IMR-90 (cell line): ENCODE measurements at regions not wholly inside any gene's neighbourhood (a gene's known extent, or its start where the extent isn't known, plus 50 kb on each side); places are given as distances from the start of the nearest gene placed in this dataset.

Experiments
- ATAC-seq: fragments of 200-7000 bp; cut with Tn5 transposase; 2 replicates; pipeline ENCODE4 v1.9.1; 2020; ENCODE audit warnings: low read depth, mild to moderate bottlenecking, moderate library complexity
- BruUV-seq: library from RNA; stranded (reverse); fragments of 400-500 nt; replicated peaks from 2 replicates; lab custom pipeline; 2021; lab: Mats Ljungman, UMichigan
- CTCF ChIA-PET: fragments of 300-600 bp; formaldehyde crosslinking; extraction: SDS; loops from one replicate; lab custom pipeline; 2021; ENCODE audit warnings: antibody characterized with exemption; lab: Yijun Ruan, JAX
- POLR2A ChIA-PET: fragments of 300-600 bp; sonication (Branson Sonifier 250); formaldehyde crosslinking; loops from one replicate; lab custom pipeline; 2022; ENCODE audit warnings: antibody characterized with exemption; ENCODE audit not compliant: unreplicated experiment; lab: Charles Lee
- DNase-seq: peaks from one replicate; pipeline ENCODE4 v3.0.0; 2013
- H2AFZ ChIP-seq: replicated peaks from 2 replicates; pipeline ENCODE3; 2013; ENCODE audit warnings: low read length, mild to moderate bottlenecking; ENCODE audit not compliant: poor library complexity
- H2AK5ac ChIP-seq: 2 replicates; pipeline ENCODE4 v1.6.1; 2013; ENCODE audit warnings: low read depth, low read length, inconsistent platforms
- H2AK9ac ChIP-seq: replicated peaks from 2 replicates; pipeline ENCODE3; 2013; ENCODE audit warnings: mild to moderate bottlenecking, low read depth, low read length, moderate library complexity; ENCODE audit not compliant: poor library complexity
- H2BK120ac ChIP-seq: 2 replicates; pipeline ENCODE4 v1.6.1; 2013; ENCODE audit warnings: low read depth, low read length, inconsistent platforms
- H2BK15ac ChIP-seq: 3 replicates; pipeline ENCODE4 v1.6.1; 2013; ENCODE audit warnings: low read depth, low read length, inconsistent platforms
- H2BK20ac ChIP-seq: 2 replicates; pipeline ENCODE4 v1.6.1; 2013; ENCODE audit warnings: low read depth, mild to moderate bottlenecking, inconsistent platforms, low read length, moderate library complexity
- H2BK5ac ChIP-seq: 2 replicates; pipeline ENCODE4 v1.6.1; 2013; ENCODE audit warnings: mild to moderate bottlenecking, low read depth, low read length, inconsistent platforms; ENCODE audit not compliant: poor library complexity, severe bottlenecking
- H3K14ac ChIP-seq: replicated peaks from 2 replicates; pipeline ENCODE4 v1.6.1; 2013; ENCODE audit warnings: low read depth, low read length, inconsistent platforms
- H3K18ac ChIP-seq: 2 replicates; pipeline ENCODE4 v1.6.1; 2013; ENCODE audit warnings: low read depth, low read length, control low read depth
- H3K23ac ChIP-seq: 2 replicates; pipeline ENCODE4 v1.6.1; 2013; ENCODE audit warnings: low read depth, low read length, inconsistent platforms
- H3K27ac ChIP-seq: 2 replicates; pipeline ENCODE4 v1.5.1; 2013; ENCODE audit warnings: mild to moderate bottlenecking, control low read depth, low read length; ENCODE audit not compliant: insufficient read depth
- H3K27me3 ChIP-seq: 2 replicates; pipeline ENCODE4 v1.6.1; 2013; ENCODE audit warnings: low read length; ENCODE audit not compliant: control insufficient read depth, insufficient read depth
- H3K36me3 ChIP-seq: 2 replicates; pipeline ENCODE4 v1.6.1; 2013; ENCODE audit warnings: low read length, mixed read lengths; ENCODE audit not compliant: control insufficient read depth, insufficient read depth
- H3K4ac ChIP-seq: 2 replicates; pipeline ENCODE4 v1.6.1; 2013; ENCODE audit warnings: low read depth, low read length, inconsistent platforms
- H3K4me1 ChIP-seq: 2 replicates; pipeline ENCODE4 v1.6.1; 2013; ENCODE audit warnings: low read length, mixed read lengths; ENCODE audit not compliant: control insufficient read depth, insufficient read depth
- H3K4me2 ChIP-seq: 2 replicates; pipeline ENCODE4 v1.6.1; 2013; ENCODE audit warnings: low read depth, mild to moderate bottlenecking, control low read depth, low read length, moderate library complexity
- H3K4me3 ChIP-seq: 2 replicates; pipeline ENCODE4 v1.5.1; 2013; ENCODE audit warnings: low read depth, mild to moderate bottlenecking, control low read depth, low read length, moderate library complexity; ENCODE audit not compliant: insufficient read depth
- H3K56ac ChIP-seq: 2 replicates; pipeline ENCODE4 v1.6.1; 2013; ENCODE audit warnings: low read length, inconsistent platforms; ENCODE audit not compliant: insufficient read depth; ENCODE audit errors: extremely low read depth
- H3K79me1 ChIP-seq, 2 experiments: 2 replicates each; pipeline ENCODE4 v1.6.1; 2013; ENCODE audit warnings: low read length in 2 of 2, inconsistent platforms in 1 of 2, low read depth in 1 of 2
- H3K9ac ChIP-seq: 2 replicates; pipeline ENCODE4 v1.6.1; 2013; ENCODE audit warnings: low read depth, low read length, control low read depth
- H3K9me1 ChIP-seq: 2 replicates; pipeline ENCODE4 v1.6.1; 2013; ENCODE audit warnings: low read length, inconsistent platforms; ENCODE audit not compliant: insufficient read depth
- H3K9me3 ChIP-seq: 2 replicates; pipeline ENCODE4 v1.6.1; 2013; ENCODE audit warnings: low read length; ENCODE audit not compliant: control insufficient read depth, insufficient read depth
- H4K20me1 ChIP-seq: 2 replicates; pipeline ENCODE4 v1.6.1; 2013; ENCODE audit warnings: low read length, inconsistent platforms; ENCODE audit not compliant: insufficient read depth
- H4K5ac ChIP-seq: 2 replicates; pipeline ENCODE4 v1.6.1; 2013; ENCODE audit warnings: mild to moderate bottlenecking, low read depth, low read length, control low read depth
- H4K8ac ChIP-seq, 2 experiments: 2 replicates each; pipeline ENCODE4 v1.6.1; 2013; ENCODE audit warnings: low read depth in 2 of 2, low read length in 2 of 2, control low read depth in 1 of 2, inconsistent platforms in 1 of 2
- H4K91ac ChIP-seq: 2 replicates; pipeline ENCODE4 v1.6.1; 2013; ENCODE audit warnings: low read depth, low read length, inconsistent platforms; ENCODE audit not compliant: insufficient read depth
- CHD1 ChIP-seq: IDR thresholded peaks from 2 replicates; pipeline ENCODE4 v1.6.1; 2012; ENCODE audit warnings: low read depth, low read length, improper control_type of control experiment
- MAZ ChIP-seq: IDR thresholded peaks from 2 replicates; pipeline ENCODE4 v1.6.1; 2012; ENCODE audit warnings: low read depth, mild to moderate bottlenecking, low read length, improper control_type of control experiment, moderate library complexity, borderline replicate concordance
- POLR2A ChIP-seq: IDR thresholded peaks from 2 replicates; pipeline ENCODE4 v1.6.1; 2012; ENCODE audit warnings: mild to moderate bottlenecking, low read depth, low read length
- RAD21 ChIP-seq: IDR thresholded peaks from 2 replicates; pipeline ENCODE4 v1.6.1; 2012; ENCODE audit warnings: low read length, improper control_type of control experiment
- RCOR1 ChIP-seq: IDR thresholded peaks from 2 replicates; pipeline ENCODE4 v1.6.1; 2012; ENCODE audit warnings: mild to moderate bottlenecking, low read length, improper control_type of control experiment; ENCODE audit not compliant: insufficient replicate concordance
- RFX5 ChIP-seq: IDR thresholded peaks from 2 replicates; pipeline ENCODE4 v1.8.0; 2012; ENCODE audit warnings: low read depth, mild to moderate bottlenecking, low read length, moderate library complexity
- SMC3 ChIP-seq: fragments of 150-350 bp; IDR thresholded peaks from 2 replicates; pipeline ENCODE4 v1.6.1; 2016; ENCODE audit warnings: low read depth, mild to moderate bottlenecking, antibody characterized with exemption, low read length, moderate library complexity
- WGBS, 2 experiments: methylation state at CpG; one replicate each; pipeline versions ENCODE4 v1.1.5 to v1.1.7; 2013; ENCODE audit warnings: missing lambda C conversion rate in 2 of 2; ENCODE audit not compliant: insufficient read length in 1 of 2; ENCODE audit errors: extremely low coverage in 2 of 2; 5-methylcytosine and 5-hydroxymethylcytosine counted together
- dilution Hi-C: fragments of 300-500 bp; cut with HindIII; formaldehyde crosslinking; loops from one replicate; pipeline ENCODE4 v1.14.3; 2018; ENCODE audit warnings: low sequenced_read_pairs; ENCODE audit not compliant: unreplicated experiment
- in situ Hi-C: fragments of 300-500 bp; cut with MboI; formaldehyde crosslinking; loops from 3 replicates; pipeline ENCODE4 v1.14.3; 2019; ENCODE audit warnings: low sequenced_read_pairs, inconsistent platforms, mixed read lengths
- intact Hi-C: fragments of 100-400 bp; cut with micrococcal nuclease; formaldehyde crosslinking; loops from 2 replicates; pipeline ENCODE4 v1.10.0; 2022
- TF ChIP-seq, protein P1 (sequence below): fragments of 150-350 bp; IDR thresholded peaks from 2 replicates; pipeline ENCODE4 v1.6.1; 2016; ENCODE audit warnings: low read depth, mild to moderate bottlenecking, low read length, moderate library complexity, borderline replicate concordance
- TF ChIP-seq, protein P2 (sequence below): conservative IDR thresholded peaks from 2 replicates; pipeline ENCODE4 v1.5.1; 2012; ENCODE audit warnings: mild to moderate bottlenecking, low read depth, low read length, improper control_type of control experiment
- TF ChIP-seq, protein P3 (sequence below): fragments of 150-350 bp; IDR thresholded peaks from 2 replicates; pipeline ENCODE4 v1.6.1; 2017; ENCODE audit warnings: mild to moderate bottlenecking, antibody characterized with exemption, low read length, low read depth

DNA sequence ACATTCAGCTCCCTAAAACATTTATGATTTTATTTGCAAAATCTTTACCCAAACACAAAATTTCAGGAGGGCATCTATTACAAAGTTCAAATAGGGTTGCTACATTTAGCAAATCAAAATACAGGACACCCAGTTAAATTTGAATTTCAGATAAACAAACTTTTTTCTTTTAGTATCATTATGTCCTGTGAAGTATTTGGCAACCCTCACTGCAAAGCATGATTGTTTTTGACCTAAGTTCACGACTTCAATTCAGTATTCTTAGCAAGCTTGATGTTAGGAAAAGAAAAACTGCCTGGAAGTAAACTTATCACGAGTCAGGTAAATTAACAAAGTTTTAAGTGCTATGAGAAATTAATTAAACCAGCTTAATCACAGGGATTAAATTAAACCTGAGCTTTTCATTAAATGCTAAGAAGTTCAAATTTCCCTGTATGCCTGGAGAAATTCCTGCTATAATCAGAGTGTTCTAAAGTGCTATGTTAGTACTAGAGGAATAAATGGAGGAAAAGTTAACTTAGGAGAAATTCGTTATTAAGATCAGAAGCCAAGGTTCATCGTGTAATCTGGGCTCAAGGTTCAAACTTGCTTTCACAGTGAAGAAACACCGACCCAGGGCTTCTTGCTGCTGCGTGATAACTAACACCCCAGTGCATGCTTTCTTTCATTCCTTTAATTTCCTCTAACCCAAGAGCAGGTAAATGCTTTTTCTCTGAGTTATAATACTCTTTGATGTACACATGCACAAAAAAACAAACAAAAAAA, 298.1 kb downstream of the FOXO1 start:
- in situ Hi-C loops (no loop called here), intact Hi-C loops (no loop called here), dilution Hi-C loops (no loop called here)
- no peaks in the 10 kb centered on the region for H3K4me1 ChIP-seq
- no peak overlapping the region for H2BK120ac ChIP-seq
- H2AK5ac ChIP-seq: no peak overlapping the region
- H3K14ac ChIP-seq: no peak overlapping the region
- no peak overlapping the region for H3K4me2 ChIP-seq
- H2BK20ac ChIP-seq: no peak overlapping the region
- ATAC-seq (no peak), DNase-seq (no peak)
- H4K91ac ChIP-seq: no peak overlapping the region
- no peak overlapping the region for H3K56ac ChIP-seq
- no peak overlapping the region for H3K9ac ChIP-seq
- H4K5ac ChIP-seq: no peak overlapping the region
- no peaks in the 10 kb centered on the region for H3K9me3 ChIP-seq
- no peak overlapping the region for H2BK15ac ChIP-seq
- no peaks in the 10 kb centered on the region for H4K20me1 ChIP-seq
- no peak overlapping the region for H3K18ac ChIP-seq
- TF ChIP-seq RFX5 (no peak), CHD1 (no peak), SMC3 (no peak), MAZ (no peak), RAD21 (no peak), POLR2A (no peak), RCOR1 (no peak)
- TF ChIP-seq, protein P1, sequence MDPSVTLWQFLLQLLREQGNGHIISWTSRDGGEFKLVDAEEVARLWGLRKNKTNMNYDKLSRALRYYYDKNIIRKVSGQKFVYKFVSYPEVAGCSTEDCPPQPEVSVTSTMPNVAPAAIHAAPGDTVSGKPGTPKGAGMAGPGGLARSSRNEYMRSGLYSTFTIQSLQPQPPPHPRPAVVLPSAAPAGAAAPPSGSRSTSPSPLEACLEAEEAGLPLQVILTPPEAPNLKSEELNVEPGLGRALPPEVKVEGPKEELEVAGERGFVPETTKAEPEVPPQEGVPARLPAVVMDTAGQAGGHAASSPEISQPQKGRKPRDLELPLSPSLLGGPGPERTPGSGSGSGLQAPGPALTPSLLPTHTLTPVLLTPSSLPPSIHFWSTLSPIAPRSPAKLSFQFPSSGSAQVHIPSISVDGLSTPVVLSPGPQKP: no peak
- TF ChIP-seq, protein P2, sequence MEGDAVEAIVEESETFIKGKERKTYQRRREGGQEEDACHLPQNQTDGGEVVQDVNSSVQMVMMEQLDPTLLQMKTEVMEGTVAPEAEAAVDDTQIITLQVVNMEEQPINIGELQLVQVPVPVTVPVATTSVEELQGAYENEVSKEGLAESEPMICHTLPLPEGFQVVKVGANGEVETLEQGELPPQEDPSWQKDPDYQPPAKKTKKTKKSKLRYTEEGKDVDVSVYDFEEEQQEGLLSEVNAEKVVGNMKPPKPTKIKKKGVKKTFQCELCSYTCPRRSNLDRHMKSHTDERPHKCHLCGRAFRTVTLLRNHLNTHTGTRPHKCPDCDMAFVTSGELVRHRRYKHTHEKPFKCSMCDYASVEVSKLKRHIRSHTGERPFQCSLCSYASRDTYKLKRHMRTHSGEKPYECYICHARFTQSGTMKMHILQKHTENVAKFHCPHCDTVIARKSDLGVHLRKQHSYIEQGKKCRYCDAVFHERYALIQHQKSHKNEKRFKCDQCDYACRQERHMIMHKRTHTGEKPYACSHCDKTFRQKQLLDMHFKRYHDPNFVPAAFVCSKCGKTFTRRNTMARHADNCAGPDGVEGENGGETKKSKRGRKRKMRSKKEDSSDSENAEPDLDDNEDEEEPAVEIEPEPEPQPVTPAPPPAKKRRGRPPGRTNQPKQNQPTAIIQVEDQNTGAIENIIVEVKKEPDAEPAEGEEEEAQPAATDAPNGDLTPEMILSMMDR: no peak
- TF ChIP-seq, protein P3, sequence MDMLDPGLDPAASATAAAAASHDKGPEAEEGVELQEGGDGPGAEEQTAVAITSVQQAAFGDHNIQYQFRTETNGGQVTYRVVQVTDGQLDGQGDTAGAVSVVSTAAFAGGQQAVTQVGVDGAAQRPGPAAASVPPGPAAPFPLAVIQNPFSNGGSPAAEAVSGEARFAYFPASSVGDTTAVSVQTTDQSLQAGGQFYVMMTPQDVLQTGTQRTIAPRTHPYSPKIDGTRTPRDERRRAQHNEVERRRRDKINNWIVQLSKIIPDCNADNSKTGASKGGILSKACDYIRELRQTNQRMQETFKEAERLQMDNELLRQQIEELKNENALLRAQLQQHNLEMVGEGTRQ: no peak
- no peak overlapping the region for H3K4ac ChIP-seq
- no peak overlapping the region for H3K27ac ChIP-seq
- CTCF ChIA-PET: no interaction called here
- no peaks in the 10 kb centered on the region for H3K79me1 ChIP-seq
- H4K8ac ChIP-seq: no peak overlapping the region
- H3K9me1 ChIP-seq: no peaks in the 10 kb centered on the region
- H2AK9ac ChIP-seq: no peak overlapping the region
- H3K4me3 ChIP-seq: no peak overlapping the region
- H3K36me3 ChIP-seq: no peaks in the 10 kb centered on the region
- POLR2A ChIA-PET: no interaction called here
- H3K27me3 ChIP-seq: peaks cover 2% of the 10 kb centered on the region
- no peak overlapping the region for H2BK5ac ChIP-seq
- no TSS peak for BruUV-seq
- no CpG with 5 or more reads among the region's 6 CpGs for WGBS, 2 experiments
- no peak overlapping the region for H2AFZ ChIP-seq
- no peak overlapping the region for H3K23ac ChIP-seq
